Keratinocyte (primary cell): ENCODE measurements at regions not wholly inside any gene's neighbourhood (a gene's known extent, or its start where the extent isn't known, plus 50 kb on each side); places are given as distances from the start of the nearest gene placed in this dataset.

Experiments
- EZH2 ChIP-seq: IDR thresholded peaks from one replicate; pipeline ENCODE4 v1.6.1; 2012; ENCODE audit warnings: inconsistent platforms, mild to moderate bottlenecking, low read length, moderate library complexity
- TF ChIP-seq, protein P1 (sequence below), 3 experiments: IDR thresholded peaks in 1 of 3; conservative IDR thresholded peaks in 1 of 3; optimal IDR thresholded peaks in 1 of 3; 2 replicates in 2 of 3; 3 replicates in 1 of 3; pipeline versions ENCODE3 to v1.5.1; 2011; ENCODE audit warnings: low read length in 3 of 3, mild to moderate bottlenecking in 3 of 3, moderate library complexity in 2 of 3, control low read depth in 1 of 3, inconsistent platforms in 1 of 3; ENCODE audit not compliant: insufficient read depth in 2 of 3; ENCODE audit errors: extremely low read depth in 1 of 3

DNA sequence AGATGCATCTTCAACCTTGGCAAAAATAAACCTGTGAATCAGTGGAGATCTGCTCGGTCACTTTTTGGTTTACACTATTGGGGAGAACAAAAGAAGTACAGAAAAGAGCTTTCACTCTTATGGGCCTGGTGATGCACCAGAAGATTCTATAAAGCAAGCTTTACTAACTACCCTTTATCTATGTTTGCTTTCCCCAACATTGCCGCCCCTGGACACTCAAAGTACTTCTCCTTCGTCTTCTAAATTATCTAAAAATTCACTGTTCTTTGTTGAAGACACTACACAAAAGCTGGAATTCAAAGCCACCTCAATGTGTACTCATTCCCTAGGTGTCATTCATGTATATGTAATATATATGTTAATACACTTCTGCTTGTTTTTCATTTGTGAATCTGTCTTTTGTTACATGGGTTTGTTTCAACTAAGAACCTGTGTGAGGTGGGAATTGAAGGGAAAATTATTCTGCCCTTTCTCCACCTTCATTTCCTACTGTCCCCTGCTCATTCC lies 97.9 kb upstream of the BTN3A2 start:
- TF ChIP-seq, protein P1, sequence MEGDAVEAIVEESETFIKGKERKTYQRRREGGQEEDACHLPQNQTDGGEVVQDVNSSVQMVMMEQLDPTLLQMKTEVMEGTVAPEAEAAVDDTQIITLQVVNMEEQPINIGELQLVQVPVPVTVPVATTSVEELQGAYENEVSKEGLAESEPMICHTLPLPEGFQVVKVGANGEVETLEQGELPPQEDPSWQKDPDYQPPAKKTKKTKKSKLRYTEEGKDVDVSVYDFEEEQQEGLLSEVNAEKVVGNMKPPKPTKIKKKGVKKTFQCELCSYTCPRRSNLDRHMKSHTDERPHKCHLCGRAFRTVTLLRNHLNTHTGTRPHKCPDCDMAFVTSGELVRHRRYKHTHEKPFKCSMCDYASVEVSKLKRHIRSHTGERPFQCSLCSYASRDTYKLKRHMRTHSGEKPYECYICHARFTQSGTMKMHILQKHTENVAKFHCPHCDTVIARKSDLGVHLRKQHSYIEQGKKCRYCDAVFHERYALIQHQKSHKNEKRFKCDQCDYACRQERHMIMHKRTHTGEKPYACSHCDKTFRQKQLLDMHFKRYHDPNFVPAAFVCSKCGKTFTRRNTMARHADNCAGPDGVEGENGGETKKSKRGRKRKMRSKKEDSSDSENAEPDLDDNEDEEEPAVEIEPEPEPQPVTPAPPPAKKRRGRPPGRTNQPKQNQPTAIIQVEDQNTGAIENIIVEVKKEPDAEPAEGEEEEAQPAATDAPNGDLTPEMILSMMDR (optimal IDR thresholded peaks at IDR 0.05 in 1 of 3, IDR thresholded peaks at IDR 0.05 in 1 of 3, conservative IDR thresholded peaks at IDR 0.05 in 1 of 3; ENCODE audit: extremely low read depth in 1 of 3, insufficient read depth in 2 of 3, low read length in 3 of 3), result no peak
- no peak for TF ChIP-seq EZH2
